SK-N-SH (cell line): ENCODE measurements at regions not wholly inside any gene's neighbourhood (a gene's known extent, or its start where the extent isn't known, plus 50 kb on each side); places are given as distances from the start of the nearest gene placed in this dataset.

ENCODE experiments used
- CTCF ChIA-PET: fragments of 300-600, 350-600 bp; formaldehyde crosslinking; extraction: SDS; loops from one replicate; lab custom pipeline; 2021; lab: Yijun Ruan, JAX
- POLR2A ChIA-PET: fragments of 350-600 bp; sonication (Branson Sonifier 250); formaldehyde crosslinking; extraction: SDS; loops from one replicate; lab custom pipeline; 2020; ENCODE audit warnings: antibody characterized with exemption, inconsistent platforms; lab: Yijun Ruan, JAX
- DNase-seq: peaks from one replicate; pipeline ENCODE4 v3.0.0; 2012
- H2AFZ ChIP-seq: fragments of 200-600 bp; sonication (generic); 2 replicates; pipeline ENCODE4 v1.8.1; 2016; ENCODE audit warnings: antibody characterized with exemption, mild to moderate bottlenecking, low read depth
- H3F3A ChIP-seq: fragments of 200-600 bp; sonication (generic); replicated peaks from 2 replicates; pipeline ENCODE3; 2016; ENCODE audit warnings: antibody characterized with exemption, mild to moderate bottlenecking; ENCODE audit not compliant: insufficient read depth
- H3K27ac ChIP-seq, 2 experiments: fragments of 200-500 bp in 1 of 2; fragments of 200-600 bp in 1 of 2; sonication (Bioruptor generic) in 1 of 2; sonication (generic), shearing (Covaris generic) in 1 of 2; 2 replicates each; pipeline versions ENCODE4 v1.5.1 to v1.6.1; 2014 to 2016; ENCODE audit warnings: low read depth in 2 of 2, inconsistent platforms in 1 of 2, low read length in 1 of 2, mild to moderate bottlenecking in 1 of 2, mixed read lengths in 1 of 2
- H3K27me3 ChIP-seq: fragments of 200-600 bp; sonication (generic), shearing (Covaris generic); 2 replicates; pipeline ENCODE4 v1.6.1; 2016; ENCODE audit warnings: mixed run types; ENCODE audit not compliant: insufficient read depth
- H3K36me3 ChIP-seq, 2 experiments: fragments of 200-500 bp in 1 of 2; fragments of 200-600 bp in 1 of 2; sonication (Bioruptor generic) in 1 of 2; sonication (generic) in 1 of 2; replicated peaks in 1 of 2; 2 replicates each; pipeline versions ENCODE3 to v1.5.1; 2014 to 2016; ENCODE audit warnings: low read length in 1 of 2, mild to moderate bottlenecking in 1 of 2; ENCODE audit not compliant: insufficient read depth in 2 of 2, control insufficient read depth in 1 of 2
- H3K4me1 ChIP-seq, 2 experiments: fragments of 200-500 bp in 1 of 2; fragments of 200-600 bp in 1 of 2; sonication (Bioruptor generic) in 1 of 2; sonication (generic), shearing (Covaris generic) in 1 of 2; 2 replicates each; pipeline versions ENCODE4 v1.5.1 to v1.6.1; 2014 to 2016; ENCODE audit warnings: low read depth in 1 of 2, low read length in 1 of 2, mixed run types in 1 of 2; ENCODE audit not compliant: insufficient read depth in 2 of 2, control insufficient read depth in 1 of 2
- H3K4me2 ChIP-seq: fragments of 200-600 bp; sonication (generic), shearing (Covaris generic); 2 replicates; pipeline ENCODE4 v1.6.1; 2017; ENCODE audit warnings: mixed run types
- H3K4me3 ChIP-seq, 2 experiments: fragments of 200-500 bp in 1 of 2; fragments of 200-600 bp in 1 of 2; sonication (Bioruptor generic) in 1 of 2; sonication (generic), shearing (Covaris generic) in 1 of 2; 2 replicates each; pipeline versions ENCODE4 v1.5.1 to v1.8.1; 2014 to 2016; ENCODE audit warnings: low read depth in 2 of 2, inconsistent platforms in 1 of 2, low read length in 1 of 2, mild to moderate bottlenecking in 1 of 2, mixed read lengths in 1 of 2, moderate library complexity in 1 of 2
- H3K79me2 ChIP-seq: fragments of 200-600 bp; sonication (generic); 2 replicates; pipeline ENCODE4 v1.8.1; 2017; ENCODE audit warnings: mild to moderate bottlenecking; ENCODE audit not compliant: insufficient read depth
- H3K9ac ChIP-seq: fragments of 200-600 bp; sonication (generic); 2 replicates; pipeline ENCODE4 v1.6.1; 2017; ENCODE audit warnings: mixed run types
- H3K9me2 ChIP-seq: fragments of 200-600 bp; sonication (generic); 2 replicates; pipeline ENCODE4 v1.6.1; 2017; ENCODE audit warnings: mixed run types
- H3K9me3 ChIP-seq: fragments of 200-600 bp; sonication (generic); 2 replicates; pipeline ENCODE4 v1.6.1; 2017; ENCODE audit warnings: mixed run types, mild to moderate bottlenecking, moderate library complexity
- H4K20me1 ChIP-seq: fragments of 200-600 bp; sonication (generic); 2 replicates; pipeline ENCODE4 v1.6.1; 2017; ENCODE audit warnings: mild to moderate bottlenecking, mixed run types; ENCODE audit not compliant: insufficient read depth
- ELF1 ChIP-seq: IDR thresholded peaks from 2 replicates; pipeline ENCODE4 v1.4.0; 2012
- EZH2phosphoT487 ChIP-seq: fragments of 200-600 bp; sonication (generic); IDR thresholded peaks from 2 replicates; pipeline ENCODE4 v1.6.1; 2017; ENCODE audit warnings: low read depth, mixed run types, mild to moderate bottlenecking, antibody characterized with exemption, moderate library complexity, borderline replicate concordance
- FOSL2 ChIP-seq: IDR thresholded peaks from 2 replicates; pipeline ENCODE4 v1.4.0; 2012; ENCODE audit warnings: low read depth, mild to moderate bottlenecking, moderate library complexity, borderline replicate concordance
- FOXJ3 ChIP-seq: sonication (generic); formaldehyde crosslinking; IDR thresholded peaks from 2 replicates; pipeline ENCODE4 v1.5.1; 2020; ENCODE audit warnings: mild to moderate bottlenecking, missing genetic modification reagents
- GATA2 ChIP-seq: sonication (generic); formaldehyde crosslinking; IDR thresholded peaks from 2 replicates; pipeline ENCODE4 v1.5.0; 2020; ENCODE audit warnings: mild to moderate bottlenecking, missing genetic modification reagents
- JUND ChIP-seq: IDR thresholded peaks from 2 replicates; pipeline ENCODE4 v1.4.0; 2012
- MXI1 ChIP-seq: IDR thresholded peaks from 2 replicates; pipeline ENCODE4 v1.6.1; 2012; ENCODE audit warnings: mild to moderate bottlenecking, low read depth, low read length, improper control_type of control experiment
- NFIC ChIP-seq: IDR thresholded peaks from 2 replicates; pipeline ENCODE4 v1.4.0; 2012; ENCODE audit warnings: borderline replicate concordance
- NRF1 ChIP-seq: IDR thresholded peaks from 2 replicates; pipeline ENCODE4 v1.6.1; 2012; ENCODE audit warnings: low read depth, mild to moderate bottlenecking, low read length
- POLR2AphosphoS5 ChIP-seq: IDR thresholded peaks from 2 replicates; pipeline ENCODE4 v1.6.1; 2012; ENCODE audit warnings: low read depth, low read length
- RAD21 ChIP-seq: IDR thresholded peaks from 2 replicates; pipeline ENCODE4 v1.6.1; 2012; ENCODE audit warnings: mild to moderate bottlenecking, low read length
- RXRA ChIP-seq: IDR thresholded peaks from 2 replicates; pipeline ENCODE4 v1.4.0; 2012; ENCODE audit warnings: low read depth, mild to moderate bottlenecking, borderline replicate concordance
- TAF1 ChIP-seq: IDR thresholded peaks from 2 replicates; pipeline ENCODE4 v1.6.1; 2012; ENCODE audit warnings: low read depth, mild to moderate bottlenecking, low read length, moderate library complexity, borderline replicate concordance
- TCF12 ChIP-seq: IDR thresholded peaks from 2 replicates; pipeline ENCODE4 v1.4.0; 2012
- TEAD4 ChIP-seq: IDR thresholded peaks from 2 replicates; pipeline ENCODE4 v1.4.0; 2012; ENCODE audit warnings: mild to moderate bottlenecking, borderline replicate concordance; ENCODE audit not compliant: insufficient read depth
- YY1 ChIP-seq: IDR thresholded peaks from 2 replicates; pipeline ENCODE4 v1.4.0; 2012; ENCODE audit warnings: low read depth, mild to moderate bottlenecking
- WGBS: methylation state at CpG from one replicate; pipeline ENCODE4 v1.1.6; 2017; ENCODE audit warnings: low lambda C conversion rate; 5-methylcytosine and 5-hydroxymethylcytosine counted together
- TF ChIP-seq, protein P1 (sequence below): IDR thresholded peaks from 2 replicates; pipeline ENCODE4 v1.4.0; 2012; ENCODE audit warnings: low read depth, borderline replicate concordance
- TF ChIP-seq, protein P2 (sequence below): fragments of 150-350 bp; IDR thresholded peaks from 2 replicates; pipeline ENCODE4 v1.6.1; 2016; ENCODE audit warnings: mild to moderate bottlenecking, low read depth, low read length
- TF ChIP-seq, protein P3 (sequence below): IDR thresholded peaks from 2 replicates; pipeline ENCODE4 v1.4.0; 2012; ENCODE audit warnings: low read depth, borderline replicate concordance
- TF ChIP-seq, protein P4 (sequence below): fragments of 200-600 bp; sonication (generic); IDR thresholded peaks from 2 replicates; pipeline ENCODE4 v1.6.1; 2017; ENCODE audit warnings: antibody characterized with exemption, mild to moderate bottlenecking, moderate library complexity

DNA sequence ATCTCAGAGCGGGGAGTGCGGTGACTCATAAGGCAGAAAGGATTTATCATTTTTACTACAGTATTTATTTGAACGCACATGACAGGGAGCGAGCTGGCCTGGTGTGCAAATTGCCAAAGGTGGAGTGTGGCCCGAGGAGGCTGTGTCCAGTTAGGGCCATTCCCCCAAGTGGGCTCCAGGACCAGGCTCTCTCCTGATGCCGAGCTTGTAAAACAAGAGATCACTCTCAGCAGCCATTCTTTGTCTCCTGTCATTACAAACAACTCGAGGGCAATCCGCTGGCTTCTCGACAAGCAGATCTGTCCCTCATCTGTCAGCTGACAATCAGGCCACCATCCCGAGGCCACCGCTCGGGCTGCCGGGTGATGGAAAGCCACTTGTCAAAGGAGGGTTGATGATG lies 418.9 kb downstream of the ZNF536 start (continued):
- TF ChIP-seq, protein P1, sequence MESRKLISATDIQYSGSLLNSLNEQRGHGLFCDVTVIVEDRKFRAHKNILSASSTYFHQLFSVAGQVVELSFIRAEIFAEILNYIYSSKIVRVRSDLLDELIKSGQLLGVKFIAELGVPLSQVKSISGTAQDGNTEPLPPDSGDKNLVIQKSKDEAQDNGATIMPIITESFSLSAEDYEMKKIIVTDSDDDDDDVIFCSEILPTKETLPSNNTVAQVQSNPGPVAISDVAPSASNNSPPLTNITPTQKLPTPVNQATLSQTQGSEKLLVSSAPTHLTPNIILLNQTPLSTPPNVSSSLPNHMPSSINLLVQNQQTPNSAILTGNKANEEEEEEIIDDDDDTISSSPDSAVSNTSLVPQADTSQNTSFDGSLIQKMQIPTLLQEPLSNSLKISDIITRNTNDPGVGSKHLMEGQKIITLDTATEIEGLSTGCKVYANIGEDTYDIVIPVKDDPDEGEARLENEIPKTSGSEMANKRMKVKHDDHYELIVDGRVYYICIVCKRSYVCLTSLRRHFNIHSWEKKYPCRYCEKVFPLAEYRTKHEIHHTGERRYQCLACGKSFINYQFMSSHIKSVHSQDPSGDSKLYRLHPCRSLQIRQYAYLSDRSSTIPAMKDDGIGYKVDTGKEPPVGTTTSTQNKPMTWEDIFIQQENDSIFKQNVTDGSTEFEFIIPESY = no peak
- TF ChIP-seq TAF1 (no peak), RAD21 (no peak), NFIC (no peak), FOSL2 (no peak), JUND (no peak), ELF1 (no peak), FOXJ3 (CRISPR knock-in tag) (no peak), MXI1 (no peak), POLR2AphosphoS5 (no peak)
- TF ChIP-seq, protein P2, sequence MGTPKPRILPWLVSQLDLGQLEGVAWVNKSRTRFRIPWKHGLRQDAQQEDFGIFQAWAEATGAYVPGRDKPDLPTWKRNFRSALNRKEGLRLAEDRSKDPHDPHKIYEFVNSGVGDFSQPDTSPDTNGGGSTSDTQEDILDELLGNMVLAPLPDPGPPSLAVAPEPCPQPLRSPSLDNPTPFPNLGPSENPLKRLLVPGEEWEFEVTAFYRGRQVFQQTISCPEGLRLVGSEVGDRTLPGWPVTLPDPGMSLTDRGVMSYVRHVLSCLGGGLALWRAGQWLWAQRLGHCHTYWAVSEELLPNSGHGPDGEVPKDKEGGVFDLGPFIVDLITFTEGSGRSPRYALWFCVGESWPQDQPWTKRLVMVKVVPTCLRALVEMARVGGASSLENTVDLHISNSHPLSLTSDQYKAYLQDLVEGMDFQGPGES = no peak

DNA sequence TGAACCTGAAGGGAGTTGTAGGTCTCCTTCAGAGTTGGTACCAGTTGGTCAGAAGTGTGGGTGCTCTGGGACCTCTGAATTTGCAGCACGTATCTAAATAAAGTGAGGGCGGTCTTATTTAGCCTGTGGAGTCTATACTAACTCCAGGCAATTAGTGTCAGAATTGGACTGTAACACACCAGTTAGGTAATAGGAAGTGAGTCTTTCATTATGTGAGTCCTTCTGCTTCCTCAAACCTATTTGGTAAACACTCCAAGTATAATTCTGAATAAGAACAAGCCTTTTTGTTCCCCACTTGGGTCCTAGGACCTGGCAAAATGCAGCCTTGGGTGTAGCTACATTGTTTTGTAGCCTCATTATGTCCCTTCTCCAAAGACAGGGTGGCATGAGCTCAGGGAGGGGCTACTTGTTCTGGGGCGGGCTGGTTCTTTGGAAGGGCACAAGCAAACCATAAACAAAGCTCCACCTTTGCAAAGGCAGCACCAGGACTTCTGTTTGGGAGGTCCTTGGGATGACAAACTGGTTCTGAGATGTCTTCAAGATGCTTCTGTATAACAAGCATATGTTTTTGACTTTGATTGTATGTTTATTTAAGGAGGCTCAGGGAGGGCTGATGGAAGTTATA lies 418.0 kb downstream of the ZNF536 start:
- no peaks in the 10 kb centered on the region for H3K36me3 ChIP-seq
- H3K4me1 ChIP-seq = no peaks in the 10 kb centered on the region; a peak in 1 of 4 replicates
- ChIA-PET POLR2A (no interaction called here), CTCF (no interaction called here)
- H2AFZ ChIP-seq = no peak overlapping the region
- 58% methylated on average over 2 of the region's 3 CpGs for WGBS
- no peaks in the 10 kb centered on the region for H3K9me3 ChIP-seq
- H3K9me2 ChIP-seq = no peaks in the 10 kb centered on the region
- H3K27ac ChIP-seq = no peak overlapping the region
- no peak for DNase-seq
- no peaks in the 10 kb centered on the region for H3K27me3 ChIP-seq
- no peak overlapping the region for H3K9ac ChIP-seq
- TF ChIP-seq YY1 (no peak), TAF1 (no peak), EZH2phosphoT487 (no peak), TEAD4 (no peak), POLR2AphosphoS5 (no peak), GATA2 (no peak), MXI1 (no peak), NRF1 (no peak), RXRA (no peak), TCF12 (no peak), RAD21 (no peak), ELF1 (no peak), JUND (no peak)
- TF ChIP-seq, protein P3, sequence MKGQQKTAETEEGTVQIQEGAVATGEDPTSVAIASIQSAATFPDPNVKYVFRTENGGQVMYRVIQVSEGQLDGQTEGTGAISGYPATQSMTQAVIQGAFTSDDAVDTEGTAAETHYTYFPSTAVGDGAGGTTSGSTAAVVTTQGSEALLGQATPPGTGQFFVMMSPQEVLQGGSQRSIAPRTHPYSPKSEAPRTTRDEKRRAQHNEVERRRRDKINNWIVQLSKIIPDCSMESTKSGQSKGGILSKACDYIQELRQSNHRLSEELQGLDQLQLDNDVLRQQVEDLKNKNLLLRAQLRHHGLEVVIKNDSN = no peak
- TF ChIP-seq, protein P4, sequence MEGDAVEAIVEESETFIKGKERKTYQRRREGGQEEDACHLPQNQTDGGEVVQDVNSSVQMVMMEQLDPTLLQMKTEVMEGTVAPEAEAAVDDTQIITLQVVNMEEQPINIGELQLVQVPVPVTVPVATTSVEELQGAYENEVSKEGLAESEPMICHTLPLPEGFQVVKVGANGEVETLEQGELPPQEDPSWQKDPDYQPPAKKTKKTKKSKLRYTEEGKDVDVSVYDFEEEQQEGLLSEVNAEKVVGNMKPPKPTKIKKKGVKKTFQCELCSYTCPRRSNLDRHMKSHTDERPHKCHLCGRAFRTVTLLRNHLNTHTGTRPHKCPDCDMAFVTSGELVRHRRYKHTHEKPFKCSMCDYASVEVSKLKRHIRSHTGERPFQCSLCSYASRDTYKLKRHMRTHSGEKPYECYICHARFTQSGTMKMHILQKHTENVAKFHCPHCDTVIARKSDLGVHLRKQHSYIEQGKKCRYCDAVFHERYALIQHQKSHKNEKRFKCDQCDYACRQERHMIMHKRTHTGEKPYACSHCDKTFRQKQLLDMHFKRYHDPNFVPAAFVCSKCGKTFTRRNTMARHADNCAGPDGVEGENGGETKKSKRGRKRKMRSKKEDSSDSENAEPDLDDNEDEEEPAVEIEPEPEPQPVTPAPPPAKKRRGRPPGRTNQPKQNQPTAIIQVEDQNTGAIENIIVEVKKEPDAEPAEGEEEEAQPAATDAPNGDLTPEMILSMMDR = no peak
- H3K79me2 ChIP-seq = no peaks in the 10 kb centered on the region
- H3K4me3 ChIP-seq = no peak overlapping the region
- H3F3A ChIP-seq = no peaks in the 10 kb centered on the region
- no peaks in the 10 kb centered on the region for H4K20me1 ChIP-seq
- H3K4me2 ChIP-seq = no peak overlapping the region
